Peyer's patch (tissue), 4 donors: ENCODE measurements at regions not wholly inside any gene's neighbourhood (a gene's known extent, or its start where the extent isn't known, plus 50 kb on each side); places are given as distances from the start of the nearest gene placed in this dataset.

ENCODE experiments used
- POLR2A ChIP-seq, 2 donors: fragments of 450-650 bp; IDR thresholded peaks; one replicate each; pipeline ENCODE4 v1.5.1; 2017; ENCODE audit warnings: antibody characterized with exemption in 2 of 2, mild to moderate bottlenecking in 2 of 2, moderate library complexity in 2 of 2
- TF ChIP-seq, protein P1 (sequence below), 6 experiments: fragments of 450-650 bp in 4 of 6; fragments of 200-600 bp in 2 of 6; sonication (generic) in 1 of 6; IDR thresholded peaks; one replicate each; pipeline ENCODE4 v1.5.1; 2017 to 2019; ENCODE audit warnings: antibody characterized with exemption in 6 of 6, mild to moderate bottlenecking in 3 of 6, moderate library complexity in 1 of 6

DNA sequence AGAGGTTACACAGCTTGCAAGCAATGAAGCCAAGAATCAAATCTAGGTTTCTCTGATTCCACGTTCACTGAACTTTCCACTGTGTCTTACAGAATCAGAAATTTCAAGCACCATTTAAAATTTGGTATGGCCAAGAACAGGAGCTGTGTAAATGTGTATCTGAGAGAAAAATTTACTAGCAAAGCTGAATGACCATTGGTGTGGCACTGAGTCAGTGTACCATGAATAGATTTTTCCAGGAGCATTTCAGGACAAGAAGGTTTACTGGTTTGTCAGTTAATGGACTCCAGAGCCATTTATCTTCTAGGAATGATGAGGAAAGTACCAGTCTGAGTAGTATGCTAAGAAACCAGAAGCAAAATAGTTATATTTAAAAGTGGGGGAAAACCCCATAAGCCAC lies 269.4 kb upstream of the FAT3 start:
- TF ChIP-seq, protein P1, sequence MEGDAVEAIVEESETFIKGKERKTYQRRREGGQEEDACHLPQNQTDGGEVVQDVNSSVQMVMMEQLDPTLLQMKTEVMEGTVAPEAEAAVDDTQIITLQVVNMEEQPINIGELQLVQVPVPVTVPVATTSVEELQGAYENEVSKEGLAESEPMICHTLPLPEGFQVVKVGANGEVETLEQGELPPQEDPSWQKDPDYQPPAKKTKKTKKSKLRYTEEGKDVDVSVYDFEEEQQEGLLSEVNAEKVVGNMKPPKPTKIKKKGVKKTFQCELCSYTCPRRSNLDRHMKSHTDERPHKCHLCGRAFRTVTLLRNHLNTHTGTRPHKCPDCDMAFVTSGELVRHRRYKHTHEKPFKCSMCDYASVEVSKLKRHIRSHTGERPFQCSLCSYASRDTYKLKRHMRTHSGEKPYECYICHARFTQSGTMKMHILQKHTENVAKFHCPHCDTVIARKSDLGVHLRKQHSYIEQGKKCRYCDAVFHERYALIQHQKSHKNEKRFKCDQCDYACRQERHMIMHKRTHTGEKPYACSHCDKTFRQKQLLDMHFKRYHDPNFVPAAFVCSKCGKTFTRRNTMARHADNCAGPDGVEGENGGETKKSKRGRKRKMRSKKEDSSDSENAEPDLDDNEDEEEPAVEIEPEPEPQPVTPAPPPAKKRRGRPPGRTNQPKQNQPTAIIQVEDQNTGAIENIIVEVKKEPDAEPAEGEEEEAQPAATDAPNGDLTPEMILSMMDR (IDR thresholded peaks at IDR 0.05): no peak
- no peak for TF ChIP-seq POLR2A (IDR thresholded peaks at IDR 0.05)
